H9 (cell line): ENCODE measurements at regions not wholly inside any gene's neighbourhood (a gene's known extent, or its start where the extent isn't known, plus 50 kb on each side); places are given as distances from the start of the nearest gene placed in this dataset.

Experiments
- DNase-seq: peaks from one replicate; pipeline ENCODE4 v3.0.0-alpha.2; 2017
- H2AFZ ChIP-seq: one replicate; pipeline ENCODE4 v1.6.1; 2013; ENCODE audit warnings: mild to moderate bottlenecking, low read length, control low read depth, moderate library complexity
- H2AK5ac ChIP-seq: 2 replicates; pipeline ENCODE4 v1.6.1; 2013; ENCODE audit warnings: low read length, control low read depth, mixed read lengths; ENCODE audit not compliant: insufficient read length
- H2BK120ac ChIP-seq: one replicate; pipeline ENCODE4 v1.6.1; 2013; ENCODE audit warnings: low read depth, mild to moderate bottlenecking, low read length, control low read depth, inconsistent platforms; ENCODE audit not compliant: poor library complexity, severe bottlenecking
- H2BK12ac ChIP-seq: 2 replicates; pipeline ENCODE4 v1.6.1; 2013; ENCODE audit warnings: low read length, control low read depth, mixed read lengths, low read depth; ENCODE audit not compliant: insufficient read length
- H2BK15ac ChIP-seq: 2 replicates; pipeline ENCODE4 v1.6.1; 2013; ENCODE audit warnings: low read depth, low read length, control low read depth
- H2BK20ac ChIP-seq: one replicate; pipeline ENCODE4 v1.6.1; 2013; ENCODE audit warnings: low read depth, mild to moderate bottlenecking, low read length, control low read depth, inconsistent platforms; ENCODE audit not compliant: poor library complexity, severe bottlenecking
- H2BK5ac ChIP-seq: 2 replicates; pipeline ENCODE4 v1.6.1; 2013; ENCODE audit warnings: low read length, control low read depth, mixed read lengths; ENCODE audit not compliant: insufficient read length
- H3K14ac ChIP-seq: 2 replicates; pipeline ENCODE4 v1.6.1; 2013; ENCODE audit warnings: low read length, control low read depth; ENCODE audit not compliant: insufficient read depth
- H3K18ac ChIP-seq: 2 replicates; pipeline ENCODE4 v1.6.1; 2013; ENCODE audit warnings: low read depth, mild to moderate bottlenecking, mixed read lengths, low read length, control low read depth; ENCODE audit not compliant: insufficient read length
- H3K23ac ChIP-seq: 2 replicates; pipeline ENCODE4 v1.6.1; 2013; ENCODE audit warnings: low read length, control low read depth, mixed read lengths, low read depth; ENCODE audit not compliant: insufficient read length
- H3K23me2 ChIP-seq: 2 replicates; pipeline ENCODE4 v1.6.1; 2013; ENCODE audit warnings: low read depth, mild to moderate bottlenecking, mixed read lengths, low read length, control low read depth; ENCODE audit not compliant: insufficient read length, poor library complexity, severe bottlenecking
- H3K27ac ChIP-seq: 2 replicates; pipeline ENCODE4 v1.5.1; 2013; ENCODE audit warnings: low read length, control low read depth, mixed read lengths, low read depth; ENCODE audit not compliant: insufficient read length
- H3K27me3 ChIP-seq: 2 replicates; pipeline ENCODE4 v1.6.1; 2013; ENCODE audit warnings: low read length, control low read depth, inconsistent platforms; ENCODE audit not compliant: insufficient read depth
- H3K4ac ChIP-seq: 2 replicates; pipeline ENCODE4 v1.6.1; 2013; ENCODE audit warnings: low read depth, mild to moderate bottlenecking, control low read depth, inconsistent platforms, low read length, moderate library complexity
- H3K4me1 ChIP-seq: 2 replicates; pipeline ENCODE4 v1.6.1; 2013; ENCODE audit warnings: low read length, control low read depth, inconsistent platforms; ENCODE audit not compliant: insufficient read depth
- H3K4me2 ChIP-seq: 2 replicates; pipeline ENCODE4 v1.6.1; 2013; ENCODE audit warnings: low read length, control low read depth, mixed read lengths; ENCODE audit not compliant: insufficient read length, insufficient read depth
- H3K56ac ChIP-seq: 2 replicates; pipeline ENCODE4 v1.6.1; 2013; ENCODE audit warnings: low read depth, mild to moderate bottlenecking, mixed read lengths, low read length, control low read depth; ENCODE audit not compliant: insufficient read length
- H3K79me1 ChIP-seq: 2 replicates; pipeline ENCODE4 v1.6.1; 2013; ENCODE audit warnings: low read depth, mild to moderate bottlenecking, moderate library complexity, low read length, control low read depth, inconsistent platforms; ENCODE audit not compliant: insufficient read depth, poor library complexity, severe bottlenecking
- H3K79me2 ChIP-seq: 2 replicates; pipeline ENCODE4 v1.6.1; 2013; ENCODE audit warnings: low read length, control low read depth, inconsistent platforms; ENCODE audit not compliant: insufficient read depth
- H3K9ac ChIP-seq: 2 replicates; pipeline ENCODE4 v1.6.1; 2013; ENCODE audit warnings: low read length, control low read depth, mixed read lengths; ENCODE audit not compliant: insufficient read length; ENCODE audit errors: extremely low read depth
- H3K9me3 ChIP-seq: one replicate; pipeline ENCODE4 v1.6.1; 2013; ENCODE audit warnings: low read depth, low read length, inconsistent platforms; ENCODE audit not compliant: control insufficient read depth
- H3T11ph ChIP-seq: one replicate; pipeline ENCODE4 v1.6.1; 2013; ENCODE audit warnings: mild to moderate bottlenecking, low read length, control low read depth, inconsistent platforms
- H4K20me1 ChIP-seq: one replicate; pipeline ENCODE4 v1.6.1; 2013; ENCODE audit not compliant: control insufficient read depth, insufficient read length, insufficient read depth
- H4K5ac ChIP-seq: 2 replicates; pipeline ENCODE4 v1.6.1; 2013; ENCODE audit warnings: low read depth, mild to moderate bottlenecking, mixed read lengths, low read length, control low read depth; ENCODE audit not compliant: insufficient read length
- H4K8ac ChIP-seq: replicated peaks from 2 replicates; pipeline ENCODE4 v1.6.1; 2013; ENCODE audit warnings: low read length, control low read depth, mixed read lengths, low read depth; ENCODE audit not compliant: insufficient read length
- H4K91ac ChIP-seq: 2 replicates; pipeline ENCODE4 v1.6.1; 2013; ENCODE audit warnings: low read depth, mild to moderate bottlenecking, moderate library complexity, mixed read lengths, low read length, control low read depth; ENCODE audit not compliant: insufficient read length
- H3K27ac Mint-ChIP-seq, 3 experiments: 2 replicates in 2 of 3; 3 replicates in 1 of 3; pipeline ENCODE4 v1.8.0; 2020 to 2021; ENCODE audit warnings: mixed read lengths in 3 of 3, mild to moderate bottlenecking in 1 of 3, moderate library complexity in 1 of 3
- H3K27me3 Mint-ChIP-seq: 2 replicates; pipeline ENCODE4 v1.8.0; 2021; ENCODE audit warnings: low read depth, mild to moderate bottlenecking, moderate library complexity, mixed read lengths
- H3K36me3 Mint-ChIP-seq, 3 experiments: 2 replicates in 2 of 3; 3 replicates in 1 of 3; pipeline ENCODE4 v1.8.0; 2020 to 2021; ENCODE audit warnings: low read depth in 3 of 3, mixed read lengths in 3 of 3; ENCODE audit not compliant: insufficient read depth in 1 of 3
- H3K4me1 Mint-ChIP-seq, 2 experiments: 2 replicates each; pipeline ENCODE4 v1.8.0; 2020; ENCODE audit warnings: mixed read lengths in 2 of 2
- H3K4me3 Mint-ChIP-seq, 2 experiments: 2 replicates in 1 of 2; 3 replicates in 1 of 2; pipeline ENCODE4 v1.8.0; 2020 to 2021; ENCODE audit warnings: mild to moderate bottlenecking in 2 of 2, mixed read lengths in 2 of 2, moderate library complexity in 1 of 2
- H3K9me3 Mint-ChIP-seq, 2 experiments: 2 replicates in 1 of 2; 3 replicates in 1 of 2; pipeline ENCODE4 v1.8.0; 2020; ENCODE audit warnings: mild to moderate bottlenecking in 2 of 2, mixed read lengths in 2 of 2, moderate library complexity in 1 of 2
- CTCF ChIP-seq: fragments of 200-600 bp; sonication (generic); conservative IDR thresholded peaks from 3 replicates; pipeline ENCODE4 v1.8.0; 2021; ENCODE audit warnings: antibody characterized with exemption, mild to moderate bottlenecking
- WGBS: extraction: QIAGEN DNeasy Blood & Tissue Kit; methylation state at CpG from one replicate; pipeline ENCODE4 v1.1.7; 2013; ENCODE audit warnings: missing lambda C conversion rate, low lambda C conversion rate, mixed read lengths; ENCODE audit not compliant: insufficient read length; ENCODE audit errors: extremely low coverage; 5-methylcytosine and 5-hydroxymethylcytosine counted together

DNA sequence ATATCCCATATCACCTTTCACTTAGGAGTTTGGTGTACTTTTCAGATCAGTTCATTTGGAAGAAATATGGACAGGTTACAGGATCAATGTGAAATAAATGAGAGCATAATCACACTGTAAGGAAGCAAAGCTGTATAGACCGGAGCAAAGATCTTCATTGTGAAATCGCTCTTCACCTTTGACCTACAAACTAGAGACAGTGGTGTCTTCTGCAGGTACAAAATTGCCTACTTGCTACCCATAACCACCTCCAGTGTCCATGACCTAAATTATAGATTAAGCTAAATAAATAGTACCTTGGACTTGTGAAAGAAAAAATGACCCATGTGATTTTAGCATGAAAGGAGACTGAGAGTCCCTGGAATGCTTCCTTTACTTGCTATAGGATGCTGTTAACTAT, 379.5 kb upstream of the SUCLG2 start:
- no peak overlapping the region for H3K27ac ChIP-seq
- H3K23ac ChIP-seq, result no peak overlapping the region
- H3K79me1 ChIP-seq, result no peaks in the 10 kb centered on the region
- no peak overlapping the region for H2BK12ac ChIP-seq
- no peak overlapping the region for H3T11ph ChIP-seq
- H3K27me3 ChIP-seq, result no peaks in the 10 kb centered on the region
- no peak overlapping the region for H2BK20ac ChIP-seq
- no peak overlapping the region for H3K4ac ChIP-seq
- H3K4me2 ChIP-seq, result no peak overlapping the region
- H3K23me2 ChIP-seq, result no peaks in the 10 kb centered on the region
- Mint-ChIP-seq H3K36me3 (no peaks in the 10 kb centered on the region), H3K9me3 (no peaks in the 10 kb centered on the region), H3K27me3 (no peaks in the 10 kb centered on the region), H3K27ac (no peak overlapping the region), H3K4me3 (no peak overlapping the region), H3K4me1 (no peaks in the 10 kb centered on the region)
- H2AK5ac ChIP-seq, result no peak overlapping the region
- H2BK15ac ChIP-seq, result no peak overlapping the region
- no peaks in the 10 kb centered on the region for H4K20me1 ChIP-seq
- no CpG with 5 or more reads among the region's 2 CpGs for WGBS
- H3K79me2 ChIP-seq, result no peaks in the 10 kb centered on the region
- H4K91ac ChIP-seq, result no peak overlapping the region
- H4K5ac ChIP-seq, result no peak overlapping the region
- H2BK5ac ChIP-seq, result no peak overlapping the region
- no peak overlapping the region for H3K9ac ChIP-seq
- H4K8ac ChIP-seq, result no peak overlapping the region
- no peak overlapping the region for H3K18ac ChIP-seq
- TF ChIP-seq CTCF, result no peak
- H3K9me3 ChIP-seq, result no peaks in the 10 kb centered on the region
- no peak for DNase-seq
- H2AFZ ChIP-seq, result no peak overlapping the region
- H3K56ac ChIP-seq, result no peak overlapping the region
- no peak overlapping the region for H2BK120ac ChIP-seq
- no peak overlapping the region for H3K14ac ChIP-seq
- H3K4me1 ChIP-seq, result no peaks in the 10 kb centered on the region
